SK-N-MC (cell line): ENCODE measurements at regions not wholly inside any gene's neighbourhood (a gene's known extent, or its start where the extent isn't known, plus 50 kb on each side); places are given as distances from the start of the nearest gene placed in this dataset.

ENCODE experiments used
- DNase-seq: peaks from one replicate; pipeline ENCODE4 v3.0.0-alpha.2; 2011; ENCODE audit warnings: low read depth, low spot score
- H3K27ac ChIP-seq: fragments of 200-600 bp; sonication (generic); 2 replicates; pipeline ENCODE4 v1.5.1; 2016; ENCODE audit warnings: mixed run types
- H3K36me3 ChIP-seq: fragments of 200-600 bp; sonication (generic); 2 replicates; pipeline ENCODE4 v1.6.1; 2017; ENCODE audit warnings: antibody characterized with exemption, low read length, mixed read lengths; ENCODE audit not compliant: insufficient read depth
- H3K4me3 ChIP-seq: fragments of 200-600 bp; sonication (generic); 2 replicates; pipeline ENCODE4 v1.5.1; 2016
- H3K9ac ChIP-seq: fragments of 200-600 bp; sonication (generic); 2 replicates; pipeline ENCODE4 v1.8.0; 2017; ENCODE audit warnings: mixed run types, mixed read lengths; ENCODE audit not compliant: insufficient read length
- H3K9me3 ChIP-seq: fragments of 200-600 bp; sonication (generic); 2 replicates; pipeline ENCODE4 v1.6.1; 2017; ENCODE audit warnings: low read depth, mild to moderate bottlenecking, antibody characterized with exemption, low read length, moderate library complexity, mixed read lengths
- EZH2 ChIP-seq: fragments of 200-600 bp; sonication (generic); IDR thresholded peaks from one replicate; pipeline ENCODE4 v1.6.1; 2017; ENCODE audit warnings: antibody characterized with exemption
- FOXP2 ChIP-seq: optimal IDR thresholded peaks from 2 replicates; pipeline ENCODE3; 2011; ENCODE audit warnings: mild to moderate bottlenecking, moderate library complexity; ENCODE audit not compliant: insufficient read depth; ENCODE audit errors: extremely low read length, control extremely low read depth
- POLR2AphosphoS5 ChIP-seq: IDR thresholded peaks from 2 replicates; pipeline ENCODE4 v1.6.1; 2012; ENCODE audit warnings: mild to moderate bottlenecking, low read depth, low read length, borderline replicate concordance

GRCh38 chr2:19805266-19805665 is 96.5 kb downstream of the TTC32 start:
- DNase-seq = no peak
- Histone ChIP-seq H3K36me3 (no peaks in the 10 kb centered on the region), H3K27ac (no peak overlapping the region), H3K9ac (no peak overlapping the region), H3K4me3 (no peak overlapping the region), H3K9me3 (no peaks in the 10 kb centered on the region)
- TF ChIP-seq FOXP2 (no peak), EZH2 (no peak), POLR2AphosphoS5 (no peak)

- DNase-seq = no peak
- Histone ChIP-seq H3K9ac (no peak overlapping the region), H3K4me3 (no peak overlapping the region), H3K9me3 (no peaks in the 10 kb centered on the region), H3K27ac (no peak overlapping the region), H3K36me3 (no peaks in the 10 kb centered on the region)
- no peak for TF ChIP-seq FOXP2
- no peak for TF ChIP-seq EZH2
- no peak for TF ChIP-seq POLR2AphosphoS5
Observed at GRCh38 chr2:19804639-19805260, 97.0 kb downstream of the TTC32 start.

- DNase-seq = no peak
- Histone ChIP-seq H3K9me3 (no peaks in the 10 kb centered on the region), H3K36me3 (no peaks in the 10 kb centered on the region), H3K4me3 (no peak overlapping the region), H3K9ac (no peak overlapping the region), H3K27ac (no peak overlapping the region)
- TF ChIP-seq POLR2AphosphoS5 = no peak
- TF ChIP-seq EZH2 = no peak
- TF ChIP-seq FOXP2 = no peak
Observed at GRCh38 chr2:19802086-19802841, 99.5 kb downstream of the TTC32 start.

GRCh38 chr2:19801367-19802080 is 100.3 kb downstream of the TTC32 start:
- H3K4me3 ChIP-seq = no peak overlapping the region
- H3K9me3 ChIP-seq = no peaks in the 10 kb centered on the region
- no peak overlapping the region for H3K9ac ChIP-seq
- TF ChIP-seq EZH2 (no peak), FOXP2 (no peak), POLR2AphosphoS5 (no peak)
- no peaks in the 10 kb centered on the region for H3K36me3 ChIP-seq
- H3K27ac ChIP-seq = no peak overlapping the region
- no peak for DNase-seq

GRCh38 chr2:19800796-19801195 is 101.0 kb downstream of the TTC32 start:
- Histone ChIP-seq H3K4me3 (no peak overlapping the region), H3K27ac (no peak overlapping the region), H3K9me3 (no peaks in the 10 kb centered on the region), H3K9ac (no peak overlapping the region), H3K36me3 (no peaks in the 10 kb centered on the region)
- TF ChIP-seq EZH2 = no peak
- TF ChIP-seq POLR2AphosphoS5 = no peak
- no peak for TF ChIP-seq FOXP2
- no peak for DNase-seq

- Histone ChIP-seq H3K9me3 (no peaks in the 10 kb centered on the region), H3K36me3 (no peaks in the 10 kb centered on the region), H3K27ac (no peak overlapping the region), H3K9ac (no peak overlapping the region), H3K4me3 (no peak overlapping the region)
- DNase-seq = no peak
- no peak for TF ChIP-seq EZH2
- no peak for TF ChIP-seq FOXP2
- no peak for TF ChIP-seq POLR2AphosphoS5
Observed at GRCh38 chr2:19799881-19800780, 101.7 kb downstream of the TTC32 start.

- H3K36me3 ChIP-seq = no peaks in the 10 kb centered on the region
- H3K9me3 ChIP-seq = no peaks in the 10 kb centered on the region
- no peak overlapping the region for H3K9ac ChIP-seq
- DNase-seq = no peak
- no peak overlapping the region for H3K4me3 ChIP-seq
- H3K27ac ChIP-seq = no peak overlapping the region
- TF ChIP-seq EZH2 = no peak
- no peak for TF ChIP-seq FOXP2
- TF ChIP-seq POLR2AphosphoS5 = no peak
Observed at GRCh38 chr2:19797871-19798270, 103.9 kb downstream of the TTC32 start.
